K562 (cell line): ENCODE measurements at regions not wholly inside any gene's neighbourhood (a gene's known extent, or its start where the extent isn't known, plus 50 kb on each side); places are given as distances from the start of the nearest gene placed in this dataset.

Experiments
- ATAC-seq: fragments of 200-7000 bp; cut with Tn5 transposase; 3 replicates; pipeline ENCODE4 v1.9.1; 2020; ENCODE audit warnings: moderate library complexity
- BruUV-seq: library from RNA; stranded (reverse); fragments of 400-500 nt; replicated peaks from 2 replicates; lab custom pipeline; 2021; lab: Mats Ljungman, UMichigan
- CTCF ChIA-PET: fragments of 300-600 bp; formaldehyde crosslinking; extraction: SDS; loops from one replicate; lab custom pipeline; 2021; ENCODE audit warnings: low intra/inter-chr PET ratio; lab: Yijun Ruan, JAX
- POLR2A ChIA-PET: fragments of 300-600, 350-650 bp; sonication (Branson Sonifier 250); formaldehyde crosslinking; extraction: SDS; loops from one replicate; lab custom pipeline; 2021; ENCODE audit warnings: antibody characterized with exemption, inconsistent platforms; lab: Yijun Ruan, JAX
- DNase-seq, 4 experiments: peaks; one replicate each; pipeline versions ENCODE4 v3.0.0 to v3.0.0-alpha.2; 2011 to 2018; ENCODE audit warnings: low spot score in 3 of 4, mixed read lengths in 3 of 4; ENCODE audit errors: extremely low read depth in 1 of 4
- FAIRE-seq: peaks from 2 replicates; lab custom pipeline; 2011; peaks lifted over from hg19 to GRCh38; lab: Jason Lieb, UNC
- H2AFZ ChIP-seq: 2 replicates; pipeline ENCODE4 v1.6.0; 2011; ENCODE audit warnings: low read depth, low read length, control low read depth, inconsistent platforms
- H3K27ac ChIP-seq: fragments of 200-600 bp; 3 replicates; pipeline ENCODE4 v1.8.0; 2011; ENCODE audit warnings: low read depth, mild to moderate bottlenecking, control low read depth, inconsistent platforms, low read length, moderate library complexity, mixed read lengths; ENCODE audit errors: extremely low read depth
- H3K27me3 ChIP-seq, 2 experiments: fragments of 300-600 bp in 1 of 2; 2 replicates in 1 of 2; 3 replicates in 1 of 2; pipeline versions ENCODE4 v1.6.0 to v1.8.0; 2011; ENCODE audit warnings: inconsistent platforms in 2 of 2, low read length in 2 of 2, mild to moderate bottlenecking in 1 of 2, mixed read lengths in 1 of 2, moderate library complexity in 1 of 2; ENCODE audit not compliant: control insufficient read depth in 2 of 2, insufficient read depth in 2 of 2
- H3K36me3 ChIP-seq: fragments of 300-600 bp; 3 replicates; pipeline ENCODE4 v1.8.0; 2011; ENCODE audit warnings: mild to moderate bottlenecking, low read length, inconsistent platforms; ENCODE audit not compliant: control insufficient read depth, insufficient read depth
- H3K4me1 ChIP-seq, 2 experiments: fragments of 200-600 bp in 1 of 2; replicated peaks in 1 of 2; 2 replicates in 1 of 2; 3 replicates in 1 of 2; pipeline versions ENCODE4 v1.5.1 to v1.8.0; 2011; ENCODE audit warnings: inconsistent platforms in 2 of 2, low read length in 2 of 2, mild to moderate bottlenecking in 1 of 2, mixed read lengths in 1 of 2, moderate library complexity in 1 of 2; ENCODE audit not compliant: control insufficient read depth in 2 of 2, insufficient read depth in 2 of 2
- H3K4me2 ChIP-seq: 2 replicates; pipeline ENCODE4 v1.6.1; 2011; ENCODE audit warnings: low read length, control low read depth, inconsistent platforms, mixed read lengths; ENCODE audit not compliant: insufficient read depth
- H3K4me3 ChIP-seq: fragments of 200-600 bp; sonication (generic), shearing (Covaris generic); 2 replicates; pipeline ENCODE4 v1.5.1; 2016; ENCODE audit warnings: control low read depth, inconsistent platforms
- H3K79me2 ChIP-seq: fragments of 200-600 bp; 3 replicates; pipeline ENCODE4 v1.8.0; 2011; ENCODE audit warnings: low read length, inconsistent platforms; ENCODE audit not compliant: control insufficient read depth, insufficient read depth
- H3K9ac ChIP-seq, 2 experiments: 2 replicates each; pipeline versions ENCODE4 v1.6.0 to v1.6.1; 2011; ENCODE audit warnings: low read depth in 2 of 2, low read length in 2 of 2, control low read depth in 1 of 2, inconsistent platforms in 1 of 2, mild to moderate bottlenecking in 1 of 2, mixed read lengths in 1 of 2; ENCODE audit not compliant: insufficient read depth in 1 of 2
- H3K9me1 ChIP-seq: one replicate; pipeline ENCODE4 v1.6.0; 2011; ENCODE audit warnings: inconsistent platforms, mild to moderate bottlenecking, low read length, moderate library complexity; ENCODE audit not compliant: control insufficient read depth, insufficient read depth
- H3K9me3 ChIP-seq: replicated peaks from 2 replicates; pipeline ENCODE4 v1.5.1; 2011; ENCODE audit warnings: low read depth, low read length, inconsistent platforms; ENCODE audit not compliant: control insufficient read depth, insufficient read depth
- H4K20me1 ChIP-seq: replicated peaks from 2 replicates; pipeline ENCODE4 v1.6.1; 2011; ENCODE audit warnings: low read length, inconsistent platforms, mixed read lengths; ENCODE audit not compliant: control insufficient read depth, insufficient read depth
- AFF4 ChIP-seq: sonication (generic); formaldehyde crosslinking; IDR thresholded peaks from 2 replicates; pipeline ENCODE4 v1.8.0; 2023; ENCODE audit warnings: mild to moderate bottlenecking, missing genetic modification reagents
- ARID3A ChIP-seq: IDR thresholded peaks from 2 replicates; pipeline ENCODE4 v1.6.1; 2012; ENCODE audit warnings: low read depth, low read length, improper control_type of control experiment, borderline replicate concordance
- CC2D1A ChIP-seq: fragments of 450-650 bp; IDR thresholded peaks from 2 replicates; pipeline ENCODE4 v1.6.1; 2017; ENCODE audit warnings: mild to moderate bottlenecking
- E2F4 ChIP-seq: sonication (generic); formaldehyde crosslinking; IDR thresholded peaks from 2 replicates; pipeline ENCODE4 v1.8.0; 2022; ENCODE audit warnings: mild to moderate bottlenecking, low read depth, missing genetic modification reagents
- EHMT2 ChIP-seq: fragments of 450-650 bp; IDR thresholded peaks from 2 replicates; pipeline ENCODE4 v1.6.1; 2018; ENCODE audit warnings: antibody characterized with exemption
- HMBOX1 ChIP-seq: sonication (generic); IDR thresholded peaks from 2 replicates; pipeline ENCODE4 v1.6.1; 2016
- JUN ChIP-seq, 2 experiments: sonication (generic) in 1 of 2; formaldehyde crosslinking in 1 of 2; IDR thresholded peaks; 2 replicates each; pipeline versions ENCODE4 v1.6.1 to v1.8.0; 2012 to 2022; ENCODE audit warnings: borderline replicate concordance in 2 of 2, mild to moderate bottlenecking in 2 of 2, improper control_type of control experiment in 1 of 2, low read depth in 1 of 2, low read length in 1 of 2, missing genetic modification reagents in 1 of 2
- KLF6 ChIP-seq: fragments of 250-450 bp; sonication (Bioruptor Pico); IDR thresholded peaks from 2 replicates; pipeline ENCODE4 v1.4.0; 2020; ENCODE audit warnings: mild to moderate bottlenecking, moderate library complexity, borderline replicate concordance
- L3MBTL2 ChIP-seq: fragments of 450-650 bp; IDR thresholded peaks from 2 replicates; pipeline ENCODE4 v1.6.1; 2016; ENCODE audit warnings: mild to moderate bottlenecking, moderate library complexity
- MYC ChIP-seq, 2 experiments: fragments of 250-450 bp in 1 of 2; sonication (Bioruptor Pico) in 1 of 2; IDR thresholded peaks; 2 replicates each; pipeline versions ENCODE4 v1.5.1 to v1.6.1; 2012 to 2021; ENCODE audit warnings: low read depth in 2 of 2, borderline replicate concordance in 1 of 2, improper control_type of control experiment in 1 of 2, low read length in 1 of 2, mild to moderate bottlenecking in 1 of 2, moderate library complexity in 1 of 2
- NBN ChIP-seq: fragments of 450-650 bp; IDR thresholded peaks from 2 replicates; pipeline ENCODE4 v1.6.1; 2016; ENCODE audit warnings: low read depth, mild to moderate bottlenecking
- RFX7 ChIP-seq: fragments of 250-450 bp; sonication (Bioruptor Pico); IDR thresholded peaks from 2 replicates; pipeline ENCODE4 v1.5.1; 2021; ENCODE audit warnings: mild to moderate bottlenecking
- SPI1 ChIP-seq: IDR thresholded peaks from 2 replicates; pipeline ENCODE4 v1.6.1; 2011; ENCODE audit warnings: low read depth, low read length, control low read depth, borderline replicate concordance
- SRF ChIP-seq, 2 experiments: fragments of 250-450, 450-650 bp in 1 of 2; sonication (Bioruptor Pico) in 1 of 2; sonication (generic) in 1 of 2; formaldehyde crosslinking; IDR thresholded peaks; 2 replicates each; pipeline versions ENCODE4 v1.5.0 to v1.5.1; 2020 to 2022; ENCODE audit warnings: mild to moderate bottlenecking in 1 of 2, missing genetic modification reagents in 1 of 2
- ZNF146 ChIP-seq: IDR thresholded peaks from one replicate; pipeline ENCODE4 v1.6.1; 2018; ENCODE audit warnings: missing compliant biosample characterization; ENCODE audit not compliant: unreplicated experiment
- ZSCAN29 ChIP-seq: fragments of 450-650 bp; IDR thresholded peaks from 2 replicates; pipeline ENCODE4 v1.6.1; 2017
- WGBS: fragments of 100-300 bp; shearing (Covaris generic); methylation state at CpG from one replicate; pipeline ENCODE4 v1.1.6; 2016; ENCODE audit warnings: low coverage, mixed read lengths; ENCODE audit not compliant: insufficient coverage; ENCODE audit errors: missing lambda C conversion rate; 5-methylcytosine and 5-hydroxymethylcytosine counted together
- in situ Hi-C: fragments of 300-500 bp; cut with MboI; formaldehyde crosslinking; loops from 4 replicates; pipeline ENCODE4 v1.15.0; 2018; ENCODE audit warnings: inconsistent platforms, mixed read lengths
- intact Hi-C: fragments of 100-400 bp; cut with micrococcal nuclease; formaldehyde crosslinking; loops from 2 replicates; pipeline ENCODE4 v1.14.2; 2022

- H3K9me1 ChIP-seq: no peaks in the 10 kb centered on the region
- H3K9me3 ChIP-seq: no peaks in the 10 kb centered on the region
- no peaks in the 10 kb centered on the region for H3K79me2 ChIP-seq
- ATAC-seq (no peak), FAIRE-seq (no peak), DNase-seq (no peak)
- 0% methylated on average over 3 of the region's 3 CpGs for WGBS
- H3K9ac ChIP-seq: no peak overlapping the region
- peaks cover 0 to 19% of the 10 kb centered on the region in 2 experiments; a peak in 2 of 5 replicates for H3K27me3 ChIP-seq
- H3K4me1 ChIP-seq: no peaks in the 10 kb centered on the region
- no peak overlapping the region for H2AFZ ChIP-seq
- H3K4me3 ChIP-seq: no peak overlapping the region
- intact Hi-C loops: no loop called here
- no peak overlapping the region for H3K4me2 ChIP-seq
- no peaks in the 10 kb centered on the region for H4K20me1 ChIP-seq
- ChIA-PET CTCF (no interaction called here), POLR2A (no interaction called here)
- no TSS peak for BruUV-seq
- no peaks in the 10 kb centered on the region for H3K36me3 ChIP-seq
- H3K27ac ChIP-seq: no peak overlapping the region
- in situ Hi-C loops: no loop called here
- TF ChIP-seq HMBOX1: no peak
- no peak for TF ChIP-seq ZSCAN29
- no peak for TF ChIP-seq ZNF146 (CRISPR knock-in tag)
- no peak for TF ChIP-seq E2F4 (CRISPR knock-in tag)
- TF ChIP-seq MYC (IDR thresholded peaks at IDR 0.05; ENCODE audit: low read depth, low read length): no peak
- TF ChIP-seq MYC (CRISPR knock-in tag; IDR thresholded peaks at IDR 0.05; ENCODE audit: borderline replicate concordance, low read depth): no peak
- no peak for TF ChIP-seq AFF4
- no peak for TF ChIP-seq EHMT2
- TF ChIP-seq KLF6 (CRISPR knock-in tag): no peak
- TF ChIP-seq SPI1: no peak
- TF ChIP-seq ARID3A: no peak
- TF ChIP-seq CC2D1A: no peak
- TF ChIP-seq RFX7 (CRISPR knock-in tag): no peak
- TF ChIP-seq JUN (IDR thresholded peaks at IDR 0.05; ENCODE audit: borderline replicate concordance, low read depth, low read length): no peak
- TF ChIP-seq JUN (CRISPR knock-in tag; IDR thresholded peaks at IDR 0.05; ENCODE audit: borderline replicate concordance): no peak
- TF ChIP-seq SRF (CRISPR knock-in tag; IDR thresholded peaks at IDR 0.05): no peak
- no peak for TF ChIP-seq NBN
- TF ChIP-seq L3MBTL2: no peak
Observed at GRCh38 chr20:57988422-57988821, 240.0 kb downstream of the ANKRD60 start.
